ENCODE measurements at regions not wholly inside any gene's neighbourhood (a gene's known extent, or its start where the extent isn't known, plus 50 kb on each side); places are given as distances from the start of the nearest gene placed in this dataset.

GRCh38 chr16:79864781-79865391, 264.3 kb upstream of the MAF start:
- no peak for DNase-seq

- DNase-seq: no peak
These were observed 263.7 kb upstream of the MAF start for GRCh38 chr16:79864032-79864780.

- DNase-seq: no peak
These were observed 262.8 kb upstream of the MAF start for GRCh38 chr16:79863128-79864031.

- DNase-seq: no peak
These were observed 262.1 kb upstream of the MAF start for GRCh38 chr16:79862601-79863000.

- no peak for DNase-seq
These were observed 256.0 kb upstream of the MAF start for GRCh38 chr16:79856581-79856980.

GRCh38 chr16:79850348-79850747, 249.8 kb upstream of the MAF start:
- no peak for DNase-seq

- DNase-seq: no peak
These were observed 248.6 kb upstream of the MAF start for GRCh38 chr16:79849119-79849518.

GRCh38 chr16:79848719-79849118, 248.2 kb upstream of the MAF start:
- no peak for DNase-seq

GRCh38 chr16:79847569-79847968, 247.0 kb upstream of the MAF start:
- DNase-seq: no peak

GRCh38 chr16:79847101-79847500, 246.6 kb upstream of the MAF start:
- DNase-seq: no peak

GRCh38 chr16:79845734-79846135, 245.2 kb upstream of the MAF start:
- no peak for DNase-seq

- no peak for DNase-seq
These were observed 244.6 kb upstream of the MAF start for GRCh38 chr16:79845033-79845733.

GRCh38 chr16:79844603-79845002, 244.1 kb upstream of the MAF start:
- DNase-seq: no peak

GRCh38 chr16:79843631-79844043, 243.1 kb upstream of the MAF start:
- DNase-seq: no peak

- no peak for DNase-seq
These were observed 242.6 kb upstream of the MAF start for GRCh38 chr16:79843145-79843544.

GRCh38 chr16:79842197-79842596, 241.7 kb upstream of the MAF start:
- DNase-seq: no peak

- DNase-seq: peak; percentile 91 to 92
These were observed 239.2 kb upstream of the MAF start for GRCh38 chr16:79839466-79840341.

- DNase-seq: peak; percentile 91 to 93
These were observed 238.1 kb upstream of the MAF start for GRCh38 chr16:79838496-79839259.

- no peak for DNase-seq
These were observed 235.6 kb upstream of the MAF start for GRCh38 chr16:79836144-79836543.

- DNase-seq: no peak
These were observed 234.7 kb upstream of the MAF start for GRCh38 chr16:79835194-79835593.

Data from right lung (tissue), 2 donors.